IMR-90 (cell line): ENCODE measurements at regions not wholly inside any gene's neighbourhood (a gene's known extent, or its start where the extent isn't known, plus 50 kb on each side); places are given as distances from the start of the nearest gene placed in this dataset.

ENCODE experiments used
- ATAC-seq: fragments of 200-7000 bp; cut with Tn5 transposase; 2 replicates; pipeline ENCODE4 v1.9.1; 2020; ENCODE audit warnings: low read depth, mild to moderate bottlenecking, moderate library complexity
- BruUV-seq: library from RNA; stranded (reverse); fragments of 400-500 nt; replicated peaks from 2 replicates; lab custom pipeline; 2021; lab: Mats Ljungman, UMichigan
- CTCF ChIA-PET: fragments of 300-600 bp; formaldehyde crosslinking; extraction: SDS; loops from one replicate; lab custom pipeline; 2021; ENCODE audit warnings: antibody characterized with exemption; lab: Yijun Ruan, JAX
- POLR2A ChIA-PET: fragments of 300-600 bp; sonication (Branson Sonifier 250); formaldehyde crosslinking; loops from one replicate; lab custom pipeline; 2022; ENCODE audit warnings: antibody characterized with exemption; ENCODE audit not compliant: unreplicated experiment; lab: Charles Lee
- DNase-seq: peaks from one replicate; pipeline ENCODE4 v3.0.0; 2013
- H2AFZ ChIP-seq: replicated peaks from 2 replicates; pipeline ENCODE3; 2013; ENCODE audit warnings: low read length, mild to moderate bottlenecking; ENCODE audit not compliant: poor library complexity
- H2AK5ac ChIP-seq: 2 replicates; pipeline ENCODE4 v1.6.1; 2013; ENCODE audit warnings: low read depth, low read length, inconsistent platforms
- H2AK9ac ChIP-seq: replicated peaks from 2 replicates; pipeline ENCODE3; 2013; ENCODE audit warnings: mild to moderate bottlenecking, low read depth, low read length, moderate library complexity; ENCODE audit not compliant: poor library complexity
- H2BK120ac ChIP-seq: 2 replicates; pipeline ENCODE4 v1.6.1; 2013; ENCODE audit warnings: low read depth, low read length, inconsistent platforms
- H2BK15ac ChIP-seq: 3 replicates; pipeline ENCODE4 v1.6.1; 2013; ENCODE audit warnings: low read depth, low read length, inconsistent platforms
- H2BK20ac ChIP-seq: 2 replicates; pipeline ENCODE4 v1.6.1; 2013; ENCODE audit warnings: low read depth, mild to moderate bottlenecking, inconsistent platforms, low read length, moderate library complexity
- H2BK5ac ChIP-seq: 2 replicates; pipeline ENCODE4 v1.6.1; 2013; ENCODE audit warnings: mild to moderate bottlenecking, low read depth, low read length, inconsistent platforms; ENCODE audit not compliant: poor library complexity, severe bottlenecking
- H3K14ac ChIP-seq: replicated peaks from 2 replicates; pipeline ENCODE4 v1.6.1; 2013; ENCODE audit warnings: low read depth, low read length, inconsistent platforms
- H3K18ac ChIP-seq: 2 replicates; pipeline ENCODE4 v1.6.1; 2013; ENCODE audit warnings: low read depth, low read length, control low read depth
- H3K23ac ChIP-seq: 2 replicates; pipeline ENCODE4 v1.6.1; 2013; ENCODE audit warnings: low read depth, low read length, inconsistent platforms
- H3K27ac ChIP-seq: 2 replicates; pipeline ENCODE4 v1.5.1; 2013; ENCODE audit warnings: mild to moderate bottlenecking, control low read depth, low read length; ENCODE audit not compliant: insufficient read depth
- H3K27me3 ChIP-seq: 2 replicates; pipeline ENCODE4 v1.6.1; 2013; ENCODE audit warnings: low read length; ENCODE audit not compliant: control insufficient read depth, insufficient read depth
- H3K36me3 ChIP-seq: 2 replicates; pipeline ENCODE4 v1.6.1; 2013; ENCODE audit warnings: low read length, mixed read lengths; ENCODE audit not compliant: control insufficient read depth, insufficient read depth
- H3K4ac ChIP-seq: 2 replicates; pipeline ENCODE4 v1.6.1; 2013; ENCODE audit warnings: low read depth, low read length, inconsistent platforms
- H3K4me1 ChIP-seq: 2 replicates; pipeline ENCODE4 v1.6.1; 2013; ENCODE audit warnings: low read length, mixed read lengths; ENCODE audit not compliant: control insufficient read depth, insufficient read depth
- H3K4me2 ChIP-seq: 2 replicates; pipeline ENCODE4 v1.6.1; 2013; ENCODE audit warnings: low read depth, mild to moderate bottlenecking, control low read depth, low read length, moderate library complexity
- H3K4me3 ChIP-seq: 2 replicates; pipeline ENCODE4 v1.5.1; 2013; ENCODE audit warnings: low read depth, mild to moderate bottlenecking, control low read depth, low read length, moderate library complexity; ENCODE audit not compliant: insufficient read depth
- H3K56ac ChIP-seq: 2 replicates; pipeline ENCODE4 v1.6.1; 2013; ENCODE audit warnings: low read length, inconsistent platforms; ENCODE audit not compliant: insufficient read depth; ENCODE audit errors: extremely low read depth
- H3K79me1 ChIP-seq, 2 experiments: 2 replicates each; pipeline ENCODE4 v1.6.1; 2013; ENCODE audit warnings: low read length in 2 of 2, inconsistent platforms in 1 of 2, low read depth in 1 of 2
- H3K9ac ChIP-seq: 2 replicates; pipeline ENCODE4 v1.6.1; 2013; ENCODE audit warnings: low read depth, low read length, control low read depth
- H3K9me1 ChIP-seq: 2 replicates; pipeline ENCODE4 v1.6.1; 2013; ENCODE audit warnings: low read length, inconsistent platforms; ENCODE audit not compliant: insufficient read depth
- H3K9me3 ChIP-seq: 2 replicates; pipeline ENCODE4 v1.6.1; 2013; ENCODE audit warnings: low read length; ENCODE audit not compliant: control insufficient read depth, insufficient read depth
- H4K20me1 ChIP-seq: 2 replicates; pipeline ENCODE4 v1.6.1; 2013; ENCODE audit warnings: low read length, inconsistent platforms; ENCODE audit not compliant: insufficient read depth
- H4K5ac ChIP-seq: 2 replicates; pipeline ENCODE4 v1.6.1; 2013; ENCODE audit warnings: mild to moderate bottlenecking, low read depth, low read length, control low read depth
- H4K8ac ChIP-seq, 2 experiments: 2 replicates each; pipeline ENCODE4 v1.6.1; 2013; ENCODE audit warnings: low read depth in 2 of 2, low read length in 2 of 2, control low read depth in 1 of 2, inconsistent platforms in 1 of 2
- H4K91ac ChIP-seq: 2 replicates; pipeline ENCODE4 v1.6.1; 2013; ENCODE audit warnings: low read depth, low read length, inconsistent platforms; ENCODE audit not compliant: insufficient read depth
- BHLHE40 ChIP-seq: fragments of 150-350 bp; IDR thresholded peaks from 2 replicates; pipeline ENCODE4 v1.6.1; 2016; ENCODE audit warnings: mild to moderate bottlenecking, low read depth, low read length
- FOS ChIP-seq: fragments of 150-350 bp; IDR thresholded peaks from 2 replicates; pipeline ENCODE4 v1.6.1; 2016; ENCODE audit warnings: low read depth, low read length
- MAZ ChIP-seq: IDR thresholded peaks from 2 replicates; pipeline ENCODE4 v1.6.1; 2012; ENCODE audit warnings: low read depth, mild to moderate bottlenecking, low read length, improper control_type of control experiment, moderate library complexity, borderline replicate concordance
- NFE2L2 ChIP-seq: fragments of 150-350 bp; IDR thresholded peaks from 2 replicates; pipeline ENCODE4 v1.6.1; 2016; ENCODE audit warnings: low read depth, mild to moderate bottlenecking, low read length
- POLR2A ChIP-seq: IDR thresholded peaks from 2 replicates; pipeline ENCODE4 v1.6.1; 2012; ENCODE audit warnings: mild to moderate bottlenecking, low read depth, low read length
- RAD21 ChIP-seq: IDR thresholded peaks from 2 replicates; pipeline ENCODE4 v1.6.1; 2012; ENCODE audit warnings: low read length, improper control_type of control experiment
- RFX5 ChIP-seq: IDR thresholded peaks from 2 replicates; pipeline ENCODE4 v1.8.0; 2012; ENCODE audit warnings: low read depth, mild to moderate bottlenecking, low read length, moderate library complexity
- USF2 ChIP-seq: fragments of 150-350 bp; IDR thresholded peaks from 2 replicates; pipeline ENCODE4 v1.6.1; 2017; ENCODE audit warnings: mild to moderate bottlenecking, antibody characterized with exemption, low read length, low read depth
- WGBS, 2 experiments: methylation state at CpG; one replicate each; pipeline versions ENCODE4 v1.1.5 to v1.1.7; 2013; ENCODE audit warnings: missing lambda C conversion rate in 2 of 2; ENCODE audit not compliant: insufficient read length in 1 of 2; ENCODE audit errors: extremely low coverage in 2 of 2; 5-methylcytosine and 5-hydroxymethylcytosine counted together
- dilution Hi-C: fragments of 300-500 bp; cut with HindIII; formaldehyde crosslinking; loops from one replicate; pipeline ENCODE4 v1.14.3; 2018; ENCODE audit warnings: low sequenced_read_pairs; ENCODE audit not compliant: unreplicated experiment
- in situ Hi-C: fragments of 300-500 bp; cut with MboI; formaldehyde crosslinking; loops from 3 replicates; pipeline ENCODE4 v1.14.3; 2019; ENCODE audit warnings: low sequenced_read_pairs, inconsistent platforms, mixed read lengths
- intact Hi-C: fragments of 100-400 bp; cut with micrococcal nuclease; formaldehyde crosslinking; loops from 2 replicates; pipeline ENCODE4 v1.10.0; 2022

GRCh38 chr16:77617553-77617952 lies 104.8 kb upstream of the NUDT7 start:
- in situ Hi-C loops, result no loop called here
- Histone ChIP-seq H3K4me2 (no peak overlapping the region), H4K8ac (no peak overlapping the region), H3K56ac (no peak overlapping the region), H2BK120ac (no peak overlapping the region), H3K4me1 (no peaks in the 10 kb centered on the region), H3K4me3 (no peak overlapping the region), H3K79me1 (no peaks in the 10 kb centered on the region), H2AFZ (no peak overlapping the region), H3K18ac (no peak overlapping the region), H3K36me3 (no peaks in the 10 kb centered on the region), H3K9me3 (no peaks in the 10 kb centered on the region), H4K20me1 (no peaks in the 10 kb centered on the region; the same call in 1 of the 2 replicates), H3K27me3 (no peaks in the 10 kb centered on the region), H3K27ac (no peak overlapping the region), H3K9me1 (no peaks in the 10 kb centered on the region), H4K5ac (no peak overlapping the region), H2AK9ac (no peak overlapping the region), H2AK5ac (no peak overlapping the region), H2BK15ac (no peak overlapping the region), H3K23ac (no peak overlapping the region), H3K14ac (no peak overlapping the region), H4K91ac (no peak overlapping the region), H2BK5ac (no peak overlapping the region), H3K9ac (no peak overlapping the region), H2BK20ac (no peak overlapping the region), H3K4ac (no peak overlapping the region)
- ATAC-seq (no peak), DNase-seq (no peak)
- dilution Hi-C loops, result no loop called here
- intact Hi-C loops, result no loop called here
- ChIA-PET CTCF (no interaction called here), POLR2A (no interaction called here)
- no peak for TF ChIP-seq NFE2L2
- TF ChIP-seq MAZ, result no peak
- TF ChIP-seq RFX5, result no peak
- TF ChIP-seq RAD21, result no peak
- TF ChIP-seq USF2, result no peak
- TF ChIP-seq FOS, result no peak
- no peak for TF ChIP-seq BHLHE40
- no peak for TF ChIP-seq POLR2A
- 0% methylated on average over 1 of the region's 3 CpGs; no CpG with 5 or more reads in 1 of the 2 experiments for WGBS, 2 experiments
- no TSS peak for BruUV-seq
